Nephron progenitor cell (in vitro differentiated cells): ENCODE measurements at regions not wholly inside any gene's neighbourhood (a gene's known extent, or its start where the extent isn't known, plus 50 kb on each side); places are given as distances from the start of the nearest gene placed in this dataset.
A peak's percentile ranks its signal among the peaks of the same experiment; 100 is the strongest.

Experiments
- DNase-seq: peaks from one replicate; pipeline ENCODE4 v3.0.0; 2021
- H3K27ac Mint-ChIP-seq: 2 replicates; pipeline ENCODE4 v1.8.0; 2021; ENCODE audit warnings: mild to moderate bottlenecking, moderate library complexity, mixed read lengths
- H3K27me3 Mint-ChIP-seq: 2 replicates; pipeline ENCODE4 v1.8.0; 2021; ENCODE audit warnings: mild to moderate bottlenecking, low read depth, mixed read lengths; ENCODE audit not compliant: poor library complexity
- H3K36me3 Mint-ChIP-seq: 2 replicates; pipeline ENCODE4 v1.8.0; 2021; ENCODE audit warnings: low read depth, mixed read lengths
- H3K4me1 Mint-ChIP-seq: 2 replicates; pipeline ENCODE4 v1.8.0; 2021; ENCODE audit warnings: mixed read lengths
- H3K4me3 Mint-ChIP-seq: 2 replicates; pipeline ENCODE4 v1.8.0; 2021; ENCODE audit warnings: mild to moderate bottlenecking, moderate library complexity, mixed read lengths
- H3K9me3 Mint-ChIP-seq: 2 replicates; pipeline ENCODE4 v1.8.0; 2021; ENCODE audit warnings: mild to moderate bottlenecking, moderate library complexity, mixed read lengths
- CTCF ChIP-seq: fragments of 200-600 bp; sonication (generic); IDR thresholded peaks from 2 replicates; pipeline ENCODE4 v1.5.0; 2021; ENCODE audit warnings: antibody characterized with exemption

- Mint-ChIP-seq H3K4me3 (no peak overlapping the region), H3K36me3 (no peaks in the 10 kb centered on the region), H3K9me3 (no peaks in the 10 kb centered on the region), H3K27ac (no peak overlapping the region), H3K27me3 (peaks cover 10% of the 10 kb centered on the region), H3K4me1 (no peaks in the 10 kb centered on the region)
- TF ChIP-seq CTCF, result no peak
- no peak for DNase-seq
Measured at GRCh38 chr7:106968160-106968559, 76.3 kb upstream of the PRKAR2B start.

GRCh38 chr7:106978425-106979420, 65.8 kb upstream of the PRKAR2B start:
- Mint-ChIP-seq H3K4me1 (peaks cover 52% of the 10 kb centered on the region), H3K4me3 (no peak overlapping the region), H3K27me3 (peaks cover under 1% of the 10 kb centered on the region), H3K27ac (no peak overlapping the region), H3K9me3 (no peaks in the 10 kb centered on the region), H3K36me3 (no peaks in the 10 kb centered on the region)
- DNase-seq, result no peak
- TF ChIP-seq CTCF, result peak; percentile 18

DNA sequence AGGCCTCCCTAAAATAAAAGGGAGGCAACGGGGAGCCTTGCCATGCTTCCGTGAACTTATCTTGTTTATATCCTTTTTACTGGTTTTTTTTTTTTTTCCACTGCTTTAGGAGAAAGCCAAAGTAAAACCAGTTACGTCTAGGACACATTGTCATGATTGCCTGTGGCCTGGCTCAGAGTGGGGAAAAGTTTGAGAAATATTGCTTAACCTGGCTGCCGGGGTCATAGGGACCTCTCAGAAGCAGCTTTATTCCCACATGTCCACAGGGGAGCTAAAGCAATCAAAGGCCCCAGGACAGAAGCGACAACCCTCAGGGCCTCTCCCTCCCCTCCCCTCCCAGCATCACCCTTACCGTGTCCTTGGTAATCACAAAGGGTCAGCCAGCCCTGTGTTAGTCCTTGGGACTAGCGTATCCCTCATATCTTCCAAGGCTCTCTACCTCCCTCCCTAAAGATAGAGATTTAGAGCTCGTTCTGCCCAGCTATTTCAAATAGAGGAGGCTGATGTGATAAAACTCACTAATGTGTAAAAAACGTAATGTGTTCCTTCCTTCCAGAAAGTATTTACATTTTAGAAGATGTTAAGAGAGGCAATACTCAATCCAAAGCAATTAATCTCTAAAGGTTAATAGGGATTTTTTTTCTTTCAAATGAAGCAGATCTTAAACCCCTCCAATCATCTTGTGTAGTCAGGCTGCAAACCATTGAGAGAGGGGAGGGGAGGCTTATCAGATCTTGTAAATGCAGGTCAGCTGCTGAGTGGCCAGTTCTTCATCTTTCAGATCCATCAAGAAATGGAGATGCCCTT, 64.8 kb upstream of the PRKAR2B start:
- Mint-ChIP-seq H3K9me3 (no peaks in the 10 kb centered on the region), H3K27ac (peak overlapping the region; percentile 64), H3K4me3 (no peak overlapping the region), H3K27me3 (peaks cover under 1% of the 10 kb centered on the region), H3K4me1 (peaks cover 54% of the 10 kb centered on the region), H3K36me3 (no peaks in the 10 kb centered on the region)
- TF ChIP-seq CTCF, result no peak
- DNase-seq, result peak; percentile 7

DNA sequence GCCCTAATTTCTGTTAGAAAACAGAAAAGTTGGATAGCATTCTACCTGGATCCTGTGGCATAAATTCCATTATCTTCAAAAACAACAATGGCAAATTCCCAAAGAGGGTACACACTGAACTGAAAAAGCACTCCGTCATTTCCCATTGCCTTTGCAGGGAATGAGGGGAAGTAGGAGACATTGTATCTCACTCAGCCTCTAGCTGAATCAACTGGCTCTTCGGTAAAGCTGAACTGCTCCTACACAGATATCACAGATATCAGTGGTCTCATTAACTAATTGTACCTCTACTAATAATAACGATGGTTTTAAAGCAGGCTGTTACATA, 64.2 kb upstream of the PRKAR2B start:
- DNase-seq, result no peak
- no peak for TF ChIP-seq CTCF
- H3K4me3 Mint-ChIP-seq, result no peak overlapping the region
- H3K4me1 Mint-ChIP-seq, result peaks cover 56% of the 10 kb centered on the region
- peaks cover 3% of the 10 kb centered on the region for H3K27me3 Mint-ChIP-seq
- H3K27ac Mint-ChIP-seq, result no peak overlapping the region
- H3K9me3 Mint-ChIP-seq, result no peaks in the 10 kb centered on the region
- H3K36me3 Mint-ChIP-seq, result no peaks in the 10 kb centered on the region

DNA sequence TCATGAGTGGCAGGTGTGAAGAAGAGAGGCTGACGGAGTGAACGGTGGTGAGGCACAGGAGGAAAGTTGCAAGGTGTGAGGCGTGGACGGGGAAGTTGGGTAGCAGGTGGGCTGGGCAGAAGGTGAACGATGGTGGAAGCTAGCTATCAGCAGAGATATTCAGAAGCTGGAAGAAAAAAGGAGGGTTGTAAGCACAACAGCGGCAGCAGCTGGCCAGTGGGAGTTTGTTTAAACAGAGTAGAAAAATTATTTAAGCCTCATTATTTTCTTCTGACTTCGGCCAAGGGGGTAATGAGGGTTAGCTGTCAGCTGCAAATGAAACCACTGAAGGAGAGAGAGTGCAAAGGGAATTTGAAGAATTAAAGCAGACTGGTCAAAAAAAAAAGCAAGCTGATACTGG, 62.1 kb upstream of the PRKAR2B start:
- no peak for TF ChIP-seq CTCF
- Mint-ChIP-seq H3K27me3 (peaks cover 6% of the 10 kb centered on the region), H3K9me3 (no peaks in the 10 kb centered on the region), H3K27ac (peak overlapping the region; percentile 35), H3K4me1 (peaks cover 52% of the 10 kb centered on the region), H3K36me3 (no peaks in the 10 kb centered on the region), H3K4me3 (no peak overlapping the region)
- no peak for DNase-seq
